Left lung (tissue), 4 donors: ENCODE measurements at regions not wholly inside any gene's neighbourhood (a gene's known extent, or its start where the extent isn't known, plus 50 kb on each side); places are given as distances from the start of the nearest gene placed in this dataset.
A peak's percentile ranks its signal among the peaks of the same experiment; 100 is the strongest.

ENCODE experiments used
- ATAC-seq: fragments of 200-7000 bp; cut with Tn5 transposase; one replicate; pipeline ENCODE4 v1.9.1; 2020; ENCODE audit warnings: moderate library complexity
- DNase-seq, 4 donors: peaks; one replicate each; pipeline ENCODE4 v3.0.0-alpha.2; 2013 to 2020
- H3K27ac ChIP-seq, 2 donors: fragments of 200-600 bp; sonication (generic) in 1 of 2; one replicate each; pipeline versions ENCODE4 v1.5.0 to v1.8.0; 2020 to 2021
- H3K27me3 ChIP-seq, 2 donors: fragments of 200-600 bp; sonication (generic) in 1 of 2; one replicate each; pipeline versions ENCODE4 v1.5.0 to v1.8.0; 2020 to 2021
- H3K36me3 ChIP-seq, 2 donors: fragments of 200-600 bp; sonication (generic) in 1 of 2; one replicate each; pipeline versions ENCODE4 v1.5.0 to v1.8.0; 2020 to 2021
- H3K4me1 ChIP-seq, 2 donors: fragments of 200-600 bp; one replicate each; pipeline ENCODE4 v1.8.0; 2021
- H3K4me3 ChIP-seq, 2 donors: fragments of 200-600 bp; sonication (generic) in 1 of 2; one replicate each; pipeline versions ENCODE4 v1.5.0 to v1.8.0; 2020 to 2021; ENCODE audit warnings: mild to moderate bottlenecking in 1 of 2
- H3K9me3 ChIP-seq, 2 donors: fragments of 200-600 bp; sonication (generic) in 1 of 2; one replicate each; pipeline versions ENCODE4 v1.5.0 to v1.8.0; 2020 to 2021
- intact Hi-C, 2 donors: fragments of 100-400 bp; cut with DNase I; formaldehyde crosslinking; loops; one replicate each; pipeline versions ENCODE4 v1.11.2 to v1.14.2; 2022
- TF ChIP-seq, protein P1 (sequence below), 2 donors: fragments of 200-600 bp; sonication (generic) in 1 of 2; IDR thresholded peaks; one replicate each; pipeline versions ENCODE4 v1.5.0 to v1.8.0; 2021; ENCODE audit warnings: antibody characterized with exemption in 2 of 2
- donor health status: DM: no; HTN: yes; CAD: no.
- donor health status: DM: no; HTN: no; CAD: no.

DNA sequence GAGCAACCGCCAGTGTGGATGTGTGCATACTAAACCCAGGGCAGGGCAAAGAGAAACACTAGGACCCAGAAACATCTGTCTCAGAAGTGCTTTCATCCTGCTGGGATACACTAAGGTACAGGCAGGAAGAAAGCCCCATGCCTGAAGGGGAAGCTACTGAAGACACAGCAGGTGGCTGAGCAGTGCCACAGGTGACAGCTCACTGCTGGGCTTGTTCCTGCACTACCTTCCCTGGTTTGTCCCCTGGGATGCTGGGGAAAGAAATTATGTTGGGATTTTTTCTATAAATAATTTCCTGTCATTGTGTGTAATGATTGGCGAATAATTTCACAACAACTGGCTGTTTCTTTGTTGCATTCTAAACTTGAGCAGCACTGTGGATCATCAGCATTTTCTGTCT is 245.3 kb upstream of the RAB4A start:
- TF ChIP-seq, protein P1, sequence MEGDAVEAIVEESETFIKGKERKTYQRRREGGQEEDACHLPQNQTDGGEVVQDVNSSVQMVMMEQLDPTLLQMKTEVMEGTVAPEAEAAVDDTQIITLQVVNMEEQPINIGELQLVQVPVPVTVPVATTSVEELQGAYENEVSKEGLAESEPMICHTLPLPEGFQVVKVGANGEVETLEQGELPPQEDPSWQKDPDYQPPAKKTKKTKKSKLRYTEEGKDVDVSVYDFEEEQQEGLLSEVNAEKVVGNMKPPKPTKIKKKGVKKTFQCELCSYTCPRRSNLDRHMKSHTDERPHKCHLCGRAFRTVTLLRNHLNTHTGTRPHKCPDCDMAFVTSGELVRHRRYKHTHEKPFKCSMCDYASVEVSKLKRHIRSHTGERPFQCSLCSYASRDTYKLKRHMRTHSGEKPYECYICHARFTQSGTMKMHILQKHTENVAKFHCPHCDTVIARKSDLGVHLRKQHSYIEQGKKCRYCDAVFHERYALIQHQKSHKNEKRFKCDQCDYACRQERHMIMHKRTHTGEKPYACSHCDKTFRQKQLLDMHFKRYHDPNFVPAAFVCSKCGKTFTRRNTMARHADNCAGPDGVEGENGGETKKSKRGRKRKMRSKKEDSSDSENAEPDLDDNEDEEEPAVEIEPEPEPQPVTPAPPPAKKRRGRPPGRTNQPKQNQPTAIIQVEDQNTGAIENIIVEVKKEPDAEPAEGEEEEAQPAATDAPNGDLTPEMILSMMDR (IDR thresholded peaks at IDR 0.05), result no peak
- H3K4me1 ChIP-seq, result peaks cover 0 to 71% of the 10 kb centered on the region in 2 donors
- DNase-seq (no peak), ATAC-seq (no peak)
- peak overlapping the region in 1 of 2 donors; percentile 90 for H3K27ac ChIP-seq
- no peak overlapping the region for H3K4me3 ChIP-seq
- H3K27me3 ChIP-seq, result no peaks in the 10 kb centered on the region
- H3K9me3 ChIP-seq, result no peaks in the 10 kb centered on the region
- no peaks in the 10 kb centered on the region for H3K36me3 ChIP-seq
- intact Hi-C loops, result no loop called here

DNA sequence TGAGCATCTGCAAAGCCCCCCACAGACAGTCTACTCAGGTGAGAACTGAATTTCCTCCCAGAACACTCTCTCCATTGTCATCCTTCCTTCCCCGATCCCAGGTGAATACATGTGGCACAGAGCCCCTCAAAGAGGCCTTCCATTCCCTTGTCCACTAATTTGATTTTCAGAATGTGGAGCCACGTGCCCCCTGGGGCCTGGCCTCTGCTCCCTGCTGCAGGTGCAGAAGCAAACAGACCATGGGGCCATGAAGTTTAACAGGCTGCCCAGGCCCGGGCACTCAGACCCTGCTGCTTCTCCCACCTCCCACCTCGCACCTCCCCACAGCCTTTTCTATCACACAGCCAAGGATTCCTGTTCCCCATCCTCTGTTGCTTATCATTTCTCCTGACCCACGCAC is 243.8 kb upstream of the RAB4A start:
- Histone ChIP-seq H3K27ac (peak overlapping the region in 1 of 2 donors; percentile 90), H3K36me3 (no peaks in the 10 kb centered on the region), H3K4me3 (no peak overlapping the region), H3K9me3 (no peaks in the 10 kb centered on the region), H3K27me3 (no peaks in the 10 kb centered on the region), H3K4me1 (peaks cover 0 to 84% of the 10 kb centered on the region in 2 donors)
- ATAC-seq, result no peak
- no peak for DNase-seq
- TF ChIP-seq, protein P1 (IDR thresholded peaks at IDR 0.05), result no peak
- intact Hi-C loops, result no loop called here

DNA sequence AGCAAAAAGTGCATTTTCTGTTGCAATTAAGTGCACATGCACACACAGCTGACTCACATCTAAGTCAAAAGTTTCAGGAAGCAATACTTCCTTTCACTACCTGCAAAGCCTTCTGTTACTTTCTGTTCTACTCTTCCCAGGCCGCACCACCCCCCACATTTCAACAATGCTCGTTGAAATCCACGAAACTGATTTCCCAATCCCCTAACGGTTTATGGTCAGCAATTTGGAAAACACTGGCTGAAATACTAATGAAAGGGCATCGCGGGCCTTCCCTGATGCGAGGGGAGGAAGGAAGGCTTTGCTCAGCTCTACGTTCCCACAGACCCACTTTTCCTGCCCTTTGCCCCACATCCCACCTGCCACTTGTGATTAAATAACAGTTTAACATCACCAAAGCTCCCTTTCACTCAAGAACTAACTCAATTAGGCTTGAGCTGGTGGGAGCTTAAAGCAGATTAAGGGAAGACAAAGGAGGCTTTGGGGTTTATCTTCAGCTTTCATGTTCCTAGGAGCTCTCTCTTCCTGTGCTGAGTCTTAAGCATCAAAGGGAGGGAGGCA is 243.2 kb upstream of the RAB4A start:
- H3K36me3 ChIP-seq, result no peaks in the 10 kb centered on the region
- peak overlapping the region in 1 of 2 donors; percentile 90 for H3K27ac ChIP-seq
- DNase-seq (peak in 2 of 4 donors; percentile 37 to 73), ATAC-seq (peak; percentile 70)
- no peaks in the 10 kb centered on the region for H3K9me3 ChIP-seq
- no peaks in the 10 kb centered on the region for H3K27me3 ChIP-seq
- TF ChIP-seq, protein P1 (IDR thresholded peaks at IDR 0.05), result no peak
- peaks cover 0 to 88% of the 10 kb centered on the region in 2 donors for H3K4me1 ChIP-seq
- H3K4me3 ChIP-seq, result no peak overlapping the region
- intact Hi-C loops, result no loop called here

DNA sequence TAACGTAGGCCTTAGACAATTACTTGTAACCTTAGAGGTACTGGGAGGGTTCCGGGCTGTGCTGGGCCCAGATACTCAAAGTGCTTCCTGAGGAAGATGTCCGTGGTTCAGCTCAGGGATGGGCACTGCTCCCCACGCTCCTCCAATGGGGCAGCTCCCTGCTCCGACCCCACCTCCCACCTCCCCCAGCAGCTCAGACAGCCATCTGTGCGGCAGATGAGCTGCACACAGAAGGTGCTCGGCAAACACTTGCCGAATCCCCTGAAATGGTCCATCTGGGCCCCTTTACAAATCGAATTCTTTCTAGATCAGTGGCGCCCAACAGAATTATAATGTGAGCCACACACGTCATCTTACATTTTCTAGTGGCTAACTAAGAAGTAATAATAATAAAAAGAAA is 242.4 kb upstream of the RAB4A start:
- no peak for DNase-seq
- ATAC-seq, result no peak
- H3K4me1 ChIP-seq, result peaks cover 0 to 89% of the 10 kb centered on the region in 2 donors
- H3K27me3 ChIP-seq, result no peaks in the 10 kb centered on the region
- H3K9me3 ChIP-seq, result no peaks in the 10 kb centered on the region
- TF ChIP-seq, protein P1 (IDR thresholded peaks at IDR 0.05), result no peak
- H3K36me3 ChIP-seq, result no peaks in the 10 kb centered on the region
- intact Hi-C loops, result no loop called here
- no peak overlapping the region for H3K4me3 ChIP-seq
- peak overlapping the region in 1 of 2 donors; percentile 90 for H3K27ac ChIP-seq

DNA sequence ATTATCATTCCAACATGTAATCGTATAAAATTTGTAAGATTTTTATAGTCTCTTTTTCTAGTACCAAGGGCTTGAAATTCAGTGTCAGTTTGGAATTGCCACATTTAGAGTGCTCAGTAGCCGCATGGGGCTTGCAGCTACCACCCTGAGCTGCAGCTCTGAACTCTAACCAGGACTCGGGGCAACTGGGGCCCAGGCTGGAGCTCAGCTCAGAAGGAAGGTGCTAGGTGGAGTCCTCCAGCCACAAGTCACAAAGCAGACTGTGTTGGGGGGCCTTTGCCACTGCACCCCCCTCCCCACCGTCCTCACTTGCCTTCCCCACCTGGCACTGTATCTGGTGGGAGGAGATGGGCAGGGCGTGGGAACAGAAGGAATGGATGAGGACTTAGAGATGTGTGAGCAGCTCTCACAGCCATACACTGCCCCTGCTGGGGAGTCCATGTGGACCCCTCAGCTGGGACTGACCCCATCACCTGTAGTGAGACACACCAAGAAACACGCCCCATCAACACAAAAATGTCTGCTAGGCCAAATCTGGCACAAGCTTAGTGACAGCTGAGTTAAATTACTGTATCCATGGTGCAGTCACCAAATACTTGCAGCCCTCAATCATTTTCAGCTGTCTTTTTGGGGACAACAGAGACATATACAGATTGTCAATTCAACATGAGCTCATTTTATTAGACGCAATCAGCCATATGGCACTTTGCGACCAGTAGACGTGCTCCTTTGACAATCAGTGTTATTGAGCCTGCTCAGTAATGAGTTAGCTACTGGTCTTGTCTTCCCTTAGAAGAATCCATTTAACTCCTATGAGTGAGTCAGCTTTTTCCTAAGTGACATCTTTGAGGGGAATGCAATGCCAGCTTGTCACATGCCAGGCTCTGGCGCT is 241.7 kb upstream of the RAB4A start:
- DNase-seq (no peak), ATAC-seq (no peak)
- Histone ChIP-seq H3K4me3 (no peak overlapping the region), H3K27me3 (no peaks in the 10 kb centered on the region), H3K36me3 (no peaks in the 10 kb centered on the region), H3K27ac (peak overlapping the region in 1 of 2 donors; percentile 90), H3K4me1 (peaks cover 0 to 85% of the 10 kb centered on the region in 2 donors), H3K9me3 (no peaks in the 10 kb centered on the region)
- TF ChIP-seq, protein P1 (IDR thresholded peaks at IDR 0.05), result no peak
- intact Hi-C loops, result no loop called here
